ENCODE measurements at regions not wholly inside any gene's neighbourhood (a gene's known extent, or its start where the extent isn't known, plus 50 kb on each side); places are given as distances from the start of the nearest gene placed in this dataset.

- H3K27ac ChIP-seq: no peak overlapping the region
- no peak for DNase-seq
- WGBS, 2 donors: 80 to 87% methylated on average over 5 of the region's 5 CpGs
- H3K4me1 ChIP-seq: no peaks in the 10 kb centered on the region
- intact Hi-C loops (cut with DNase I; ENCODE audit: low total_unique reads): no loop called here
- H3K4me3 ChIP-seq: no peak overlapping the region
- H3K27me3 ChIP-seq: no peaks in the 10 kb centered on the region
- H3K9me3 ChIP-seq: no peaks in the 10 kb centered on the region
- no peaks in the 10 kb centered on the region for H3K36me3 ChIP-seq (ENCODE audit: low read depth, missing control alignments)
- TF ChIP-seq CTCF (IDR thresholded peaks at IDR 0.05) (no peak), POLR2A (IDR thresholded peaks at IDR 0.05) (no peak)
Observed at GRCh38 chr5:152329761-152330283, 75.3 kb downstream of the NMUR2 start.

- DNase-seq: no peak
- no peak overlapping the region for H3K27ac ChIP-seq
Observed at GRCh38 chr5:152329207-152329606, 75.9 kb downstream of the NMUR2 start.

GRCh38 chr5:152315942-152316341 lies 89.1 kb downstream of the NMUR2 start:
- DNase-seq: no peak
- H3K4me1 ChIP-seq: no peaks in the 10 kb centered on the region
- intact Hi-C loops (cut with DNase I; ENCODE audit: low total_unique reads): no loop called here
- no peak for TF ChIP-seq POLR2A (IDR thresholded peaks at IDR 0.05)
- no peak for TF ChIP-seq CTCF (IDR thresholded peaks at IDR 0.05)
- H3K27ac ChIP-seq: no peak overlapping the region
- no peak overlapping the region for H3K4me3 ChIP-seq
- H3K27me3 ChIP-seq: no peaks in the 10 kb centered on the region
- WGBS, 2 donors: 93% methylated on average over 4 of the region's 4 CpGs
- H3K9me3 ChIP-seq: no peaks in the 10 kb centered on the region
- H3K36me3 ChIP-seq (ENCODE audit: low read depth, missing control alignments): no peaks in the 10 kb centered on the region

More at GRCh38 chr5:152329207-152329606, 75.9 kb downstream of the NMUR2 start:
- Histone ChIP-seq H3K4me3 (no peak overlapping the region), H3K36me3 (ENCODE audit: low read depth, missing control alignments) (no peaks in the 10 kb centered on the region), H3K27me3 (no peaks in the 10 kb centered on the region), H3K9me3 (no peaks in the 10 kb centered on the region), H3K4me1 (no peaks in the 10 kb centered on the region)
- WGBS, 2 donors: 66 to 70% methylated on average over 5 of the region's 5 CpGs
- TF ChIP-seq CTCF (IDR thresholded peaks at IDR 0.05): no peak
- no peak for TF ChIP-seq POLR2A (IDR thresholded peaks at IDR 0.05)
- intact Hi-C loops (cut with DNase I; ENCODE audit: low total_unique reads): no loop called here

GRCh38 chr5:152314196-152314829 lies 90.8 kb downstream of the NMUR2 start:
- H3K9me3 ChIP-seq: no peaks in the 10 kb centered on the region
- no peak overlapping the region for H3K27ac ChIP-seq
- no peaks in the 10 kb centered on the region for H3K4me1 ChIP-seq
- no peaks in the 10 kb centered on the region for H3K36me3 ChIP-seq (ENCODE audit: low read depth, missing control alignments)
- DNase-seq: no peak
- WGBS, 2 donors: 79 to 82% methylated on average over 1 of the region's 1 CpG
- TF ChIP-seq CTCF (IDR thresholded peaks at IDR 0.05): no peak
- TF ChIP-seq POLR2A (IDR thresholded peaks at IDR 0.05): no peak
- H3K27me3 ChIP-seq: no peaks in the 10 kb centered on the region
- intact Hi-C loops (cut with DNase I; ENCODE audit: low total_unique reads): no loop called here
- no peak overlapping the region for H3K4me3 ChIP-seq

GRCh38 chr5:152309926-152310450 lies 95.1 kb downstream of the NMUR2 start:
- intact Hi-C loops (cut with DNase I; ENCODE audit: low total_unique reads): no loop called here
- Histone ChIP-seq H3K4me1 (no peaks in the 10 kb centered on the region), H3K27me3 (no peaks in the 10 kb centered on the region), H3K36me3 (ENCODE audit: low read depth, missing control alignments) (no peaks in the 10 kb centered on the region), H3K27ac (no peak overlapping the region), H3K9me3 (no peaks in the 10 kb centered on the region), H3K4me3 (no peak overlapping the region)
- 58 to 66% methylated on average over 2 of the region's 2 CpGs for WGBS, 2 donors
- TF ChIP-seq POLR2A (IDR thresholded peaks at IDR 0.05): no peak
- TF ChIP-seq CTCF (IDR thresholded peaks at IDR 0.05): no peak
- no peak for DNase-seq

Measured in testis (tissue), 2 donors.